Endodermal cell (in vitro differentiated cells): ENCODE measurements at regions not wholly inside any gene's neighbourhood (a gene's known extent, or its start where the extent isn't known, plus 50 kb on each side); places are given as distances from the start of the nearest gene placed in this dataset.

Source experiments
- DNase-seq: peaks from one replicate; pipeline ENCODE4 v3.0.0-alpha.2; 2017
- H3K27ac ChIP-seq: 2 replicates; pipeline ENCODE4 v1.5.1; 2013; ENCODE audit warnings: mild to moderate bottlenecking, low read depth, low read length, moderate library complexity
- H3K27me3 ChIP-seq: 2 replicates; pipeline ENCODE4 v1.6.1; 2013; ENCODE audit warnings: mild to moderate bottlenecking, low read length, moderate library complexity; ENCODE audit not compliant: insufficient read depth, control insufficient read depth, poor library complexity, severe bottlenecking
- H3K36me3 ChIP-seq: 2 replicates; pipeline ENCODE4 v1.7.0; 2013; ENCODE audit warnings: mild to moderate bottlenecking, low read length, moderate library complexity; ENCODE audit not compliant: control insufficient read depth, insufficient read depth
- H3K4me1 ChIP-seq: one replicate; pipeline ENCODE4 v1.7.0; 2013; ENCODE audit warnings: low read length; ENCODE audit not compliant: control insufficient read depth, insufficient read depth
- H3K4me3 ChIP-seq: 2 replicates; pipeline ENCODE4 v1.5.1; 2013; ENCODE audit warnings: mild to moderate bottlenecking, low read length, moderate library complexity
- H3K9ac ChIP-seq: 2 replicates; pipeline ENCODE4 v1.6.1; 2013; ENCODE audit warnings: mild to moderate bottlenecking, low read length, moderate library complexity; ENCODE audit not compliant: poor library complexity, severe bottlenecking; ENCODE audit errors: extremely low read depth
- H3K9me3 ChIP-seq: 2 replicates; pipeline ENCODE4 v1.6.1; 2013; ENCODE audit warnings: mild to moderate bottlenecking, low read length, moderate library complexity; ENCODE audit not compliant: control insufficient read depth
- H3K27ac Mint-ChIP-seq: 2 replicates; pipeline ENCODE4 v1.8.0; 2020; ENCODE audit warnings: mixed read lengths
- H3K27me3 Mint-ChIP-seq: 2 replicates; pipeline ENCODE4 v1.8.0; 2021; ENCODE audit warnings: mild to moderate bottlenecking, mixed read lengths; ENCODE audit not compliant: insufficient read depth
- H3K36me3 Mint-ChIP-seq: 2 replicates; pipeline ENCODE4 v1.8.0; 2020; ENCODE audit warnings: low read depth, mixed read lengths
- H3K4me1 Mint-ChIP-seq: 2 replicates; pipeline ENCODE4 v1.8.0; 2020; ENCODE audit warnings: mixed read lengths
- H3K4me3 Mint-ChIP-seq: 2 replicates; pipeline ENCODE4 v1.8.0; 2020; ENCODE audit warnings: mild to moderate bottlenecking, moderate library complexity, mixed read lengths
- H3K9me3 Mint-ChIP-seq: 2 replicates; pipeline ENCODE4 v1.8.0; 2020; ENCODE audit warnings: mild to moderate bottlenecking, mixed read lengths
- CTCF ChIP-seq: fragments of 200-600 bp; sonication (generic); conservative IDR thresholded peaks from 2 replicates; pipeline ENCODE4 v1.5.0; 2021; ENCODE audit warnings: antibody characterized with exemption, mild to moderate bottlenecking
- WGBS, 2 experiments: methylation state at CpG; one replicate each; pipeline versions ENCODE4 v1.1.5 to v1.1.7; 2013; ENCODE audit warnings: missing lambda C conversion rate in 2 of 2, mixed read lengths in 1 of 2; ENCODE audit not compliant: insufficient coverage in 1 of 2, insufficient read length in 1 of 2; 5-methylcytosine and 5-hydroxymethylcytosine counted together

DNA sequence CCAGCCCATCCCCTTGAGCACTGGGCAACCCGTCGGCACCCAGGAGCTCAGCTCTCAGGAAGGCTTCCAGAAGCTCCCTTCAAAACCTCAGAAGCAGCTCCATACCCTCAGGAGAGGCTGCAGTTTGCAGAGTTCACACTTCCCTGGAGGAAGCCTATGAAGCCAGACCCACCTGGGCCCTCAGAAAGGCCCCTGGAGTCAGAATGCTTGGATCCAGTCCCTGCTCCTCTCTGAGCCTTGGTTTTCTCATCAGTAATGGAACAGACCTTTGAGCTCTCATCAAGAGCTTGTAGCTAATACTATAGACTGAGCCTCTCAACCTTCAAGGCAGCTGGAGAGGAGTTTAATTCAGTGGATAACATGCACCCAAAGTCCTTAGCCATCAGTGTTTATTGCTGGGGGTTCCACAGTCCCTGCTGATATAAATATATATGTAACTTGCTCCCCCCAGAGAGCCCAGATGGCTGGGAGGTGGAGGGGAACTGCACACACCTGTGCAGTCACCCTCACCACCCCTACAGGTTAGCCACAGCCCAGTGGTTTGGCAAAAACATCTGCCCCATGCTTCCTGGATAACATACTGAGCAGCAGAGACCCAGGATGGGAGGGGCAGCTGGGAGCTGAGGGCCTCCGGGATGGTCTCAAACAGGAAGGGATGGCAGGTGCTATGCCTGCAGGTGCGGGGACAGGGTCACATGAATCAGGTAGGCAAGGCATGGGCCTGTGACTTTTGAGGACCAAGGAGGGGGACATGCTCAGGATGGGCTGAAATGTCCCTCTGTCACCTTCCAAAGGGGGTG, 120.1 kb downstream of the SNX5 start:
- Histone ChIP-seq H3K9me3 (no peaks in the 10 kb centered on the region), H3K36me3 (no peaks in the 10 kb centered on the region), H3K27me3 (peaks cover 45% of the 10 kb centered on the region), H3K4me1 (peaks cover 4% of the 10 kb centered on the region), H3K4me3 (no peak overlapping the region), H3K27ac (no peak overlapping the region), H3K9ac (no peak overlapping the region)
- no peak overlapping the region for H3K4me3 Mint-ChIP-seq
- peaks cover 16% of the 10 kb centered on the region for H3K4me1 Mint-ChIP-seq
- no peak for DNase-seq
- 89 to 92% methylated on average over 3 to 4 of the region's 4 CpGs for WGBS, 2 experiments
- peaks cover 8% of the 10 kb centered on the region for H3K9me3 Mint-ChIP-seq
- H3K36me3 Mint-ChIP-seq = no peaks in the 10 kb centered on the region
- no peak overlapping the region for H3K27ac Mint-ChIP-seq
- TF ChIP-seq CTCF = no peak
- H3K27me3 Mint-ChIP-seq = peaks cover 77% of the 10 kb centered on the region

- DNase-seq = no peak
- Histone ChIP-seq H3K4me3 (no peak overlapping the region), H3K36me3 (no peaks in the 10 kb centered on the region), H3K27ac (no peak overlapping the region), H3K27me3 (peaks cover 69% of the 10 kb centered on the region), H3K9ac (no peak overlapping the region), H3K4me1 (no peaks in the 10 kb centered on the region), H3K9me3 (no peaks in the 10 kb centered on the region)
- Mint-ChIP-seq H3K4me1 (no peaks in the 10 kb centered on the region), H3K4me3 (no peak overlapping the region), H3K36me3 (no peaks in the 10 kb centered on the region), H3K27me3 (peaks cover 96% of the 10 kb centered on the region), H3K27ac (no peak overlapping the region), H3K9me3 (peaks cover 8% of the 10 kb centered on the region)
- 92 to 93% methylated on average over 3 to 10 of the region's 10 CpGs for WGBS, 2 experiments
- TF ChIP-seq CTCF = no peak
Observed at GRCh38 chr20:17845701-17846475, 122.7 kb downstream of the SNX5 start.

GRCh38 chr20:17844549-17845298, 123.9 kb downstream of the SNX5 start:
- H3K9me3 Mint-ChIP-seq = peaks cover 8% of the 10 kb centered on the region
- Histone ChIP-seq H3K9me3 (peaks cover 7% of the 10 kb centered on the region), H3K4me1 (no peaks in the 10 kb centered on the region), H3K27me3 (peaks cover 69% of the 10 kb centered on the region), H3K4me3 (no peak overlapping the region), H3K9ac (no peak overlapping the region), H3K27ac (no peak overlapping the region), H3K36me3 (no peaks in the 10 kb centered on the region)
- TF ChIP-seq CTCF = no peak
- peaks cover 93% of the 10 kb centered on the region for H3K27me3 Mint-ChIP-seq
- H3K4me1 Mint-ChIP-seq = no peaks in the 10 kb centered on the region
- H3K4me3 Mint-ChIP-seq = no peak overlapping the region
- no peaks in the 10 kb centered on the region for H3K36me3 Mint-ChIP-seq
- 94 to 100% methylated on average over 4 to 7 of the region's 7 CpGs for WGBS, 2 experiments
- DNase-seq = no peak
- H3K27ac Mint-ChIP-seq = no peak overlapping the region
